ENCODE measurements at regions not wholly inside any gene's neighbourhood (a gene's known extent, or its start where the extent isn't known, plus 50 kb on each side); places are given as distances from the start of the nearest gene placed in this dataset.

DNA sequence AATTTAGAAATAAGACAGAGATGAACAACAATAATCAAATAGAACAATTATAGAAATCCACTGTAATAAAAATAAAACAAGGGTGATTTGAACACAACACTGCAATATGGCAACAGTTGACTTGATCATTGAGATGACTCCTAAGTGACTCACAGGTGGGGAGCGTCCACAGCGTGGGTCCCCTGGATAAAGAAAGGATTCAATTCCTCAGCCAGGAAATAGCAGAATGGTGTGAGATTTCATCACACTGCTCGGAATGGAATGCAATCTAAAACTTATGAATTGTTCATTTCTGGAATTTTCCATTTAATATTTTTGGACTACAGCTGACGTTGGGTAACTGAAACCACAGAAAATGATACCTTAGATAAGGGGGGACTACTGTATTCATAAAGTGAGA, 82.0 kb downstream of the CNTN3 start:
- no peak for FAIRE-seq
- Histone ChIP-seq H3K9me3 (no peaks in the 10 kb centered on the region; the same call in 2 of the 3 replicates), H3K4me1 (no peaks in the 10 kb centered on the region), H3K27ac (no peak overlapping the region), H3K4me2 (no peak overlapping the region), H3K4me3 (no peak overlapping the region)
- DNase-seq (ENCODE audit: low read depth in 1 of 2, low spot score in 1 of 2) = no peak
- ATAC-seq = no peak
- ChIA-PET POLR2A (no interaction called here), CTCF (no interaction called here)
- WGBS (ENCODE audit: missing lambda C conversion rate) = 0% methylated on average over 4 of the region's 4 CpGs
- TF ChIP-seq SREBF2 (IDR thresholded peaks at IDR 0.05) = no peak
- no peak for TF ChIP-seq E2F6 (IDR thresholded peaks at IDR 0.05; ENCODE audit: borderline replicate concordance, low read depth)
- no peak for TF ChIP-seq RCOR1 (IDR thresholded peaks at IDR 0.05; ENCODE audit: low read depth, low read length)
- no peak for TF ChIP-seq PHF8 (IDR thresholded peaks at IDR 0.05; ENCODE audit: borderline replicate concordance, low read depth)
- TF ChIP-seq TP53 (CRISPR knock-in tag; IDR thresholded peaks at IDR 0.05) = no peak
- TF ChIP-seq RFX5 (IDR thresholded peaks at IDR 0.05) = no peak
- no peak for TF ChIP-seq CHD4 (IDR thresholded peaks at IDR 0.05; ENCODE audit: borderline replicate concordance)
- TF ChIP-seq BCL3 (IDR thresholded peaks at IDR 0.05) = no peak
- TF ChIP-seq FOXS1 (CRISPR knock-in tag; IDR thresholded peaks at IDR 0.05) = no peak
- no peak for TF ChIP-seq ZNF302 (CRISPR knock-in tag; IDR thresholded peaks at IDR 0.05)
- no peak for TF ChIP-seq NPAS2 (CRISPR knock-in tag; IDR thresholded peaks at IDR 0.05; ENCODE audit: borderline replicate concordance)
- TF ChIP-seq, protein P1, sequence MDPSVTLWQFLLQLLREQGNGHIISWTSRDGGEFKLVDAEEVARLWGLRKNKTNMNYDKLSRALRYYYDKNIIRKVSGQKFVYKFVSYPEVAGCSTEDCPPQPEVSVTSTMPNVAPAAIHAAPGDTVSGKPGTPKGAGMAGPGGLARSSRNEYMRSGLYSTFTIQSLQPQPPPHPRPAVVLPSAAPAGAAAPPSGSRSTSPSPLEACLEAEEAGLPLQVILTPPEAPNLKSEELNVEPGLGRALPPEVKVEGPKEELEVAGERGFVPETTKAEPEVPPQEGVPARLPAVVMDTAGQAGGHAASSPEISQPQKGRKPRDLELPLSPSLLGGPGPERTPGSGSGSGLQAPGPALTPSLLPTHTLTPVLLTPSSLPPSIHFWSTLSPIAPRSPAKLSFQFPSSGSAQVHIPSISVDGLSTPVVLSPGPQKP (IDR thresholded peaks at IDR 0.05; ENCODE audit: low read depth, low read length) = no peak
- TF ChIP-seq, protein P2, sequence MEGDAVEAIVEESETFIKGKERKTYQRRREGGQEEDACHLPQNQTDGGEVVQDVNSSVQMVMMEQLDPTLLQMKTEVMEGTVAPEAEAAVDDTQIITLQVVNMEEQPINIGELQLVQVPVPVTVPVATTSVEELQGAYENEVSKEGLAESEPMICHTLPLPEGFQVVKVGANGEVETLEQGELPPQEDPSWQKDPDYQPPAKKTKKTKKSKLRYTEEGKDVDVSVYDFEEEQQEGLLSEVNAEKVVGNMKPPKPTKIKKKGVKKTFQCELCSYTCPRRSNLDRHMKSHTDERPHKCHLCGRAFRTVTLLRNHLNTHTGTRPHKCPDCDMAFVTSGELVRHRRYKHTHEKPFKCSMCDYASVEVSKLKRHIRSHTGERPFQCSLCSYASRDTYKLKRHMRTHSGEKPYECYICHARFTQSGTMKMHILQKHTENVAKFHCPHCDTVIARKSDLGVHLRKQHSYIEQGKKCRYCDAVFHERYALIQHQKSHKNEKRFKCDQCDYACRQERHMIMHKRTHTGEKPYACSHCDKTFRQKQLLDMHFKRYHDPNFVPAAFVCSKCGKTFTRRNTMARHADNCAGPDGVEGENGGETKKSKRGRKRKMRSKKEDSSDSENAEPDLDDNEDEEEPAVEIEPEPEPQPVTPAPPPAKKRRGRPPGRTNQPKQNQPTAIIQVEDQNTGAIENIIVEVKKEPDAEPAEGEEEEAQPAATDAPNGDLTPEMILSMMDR (IDR thresholded peaks at IDR 0.05) = no peak
- no peak for TF ChIP-seq JUN (IDR thresholded peaks at IDR 0.05)
- TF ChIP-seq RARB (CRISPR knock-in tag; IDR thresholded peaks at IDR 0.05) = no peak
- no peak for TF ChIP-seq KDM5A (IDR thresholded peaks at IDR 0.05)
- no peak for TF ChIP-seq HOXB13 (CRISPR knock-in tag; IDR thresholded peaks at IDR 0.05; ENCODE audit: low read depth)

GRCh38 chr3:74531491-74531890, 83.0 kb downstream of the CNTN3 start:
- FAIRE-seq (no peak), DNase-seq (ENCODE audit: low read depth in 1 of 2, low spot score in 1 of 2) (no peak), ATAC-seq (no peak)
- WGBS (ENCODE audit: missing lambda C conversion rate) = 2% methylated on average over 4 of the region's 4 CpGs
- no peak overlapping the region for H3K4me3 ChIP-seq
- no peak for TF ChIP-seq HOXB5 (CRISPR knock-in tag; IDR thresholded peaks at IDR 0.05)
- no peak for TF ChIP-seq RFX5 (IDR thresholded peaks at IDR 0.05)
- TF ChIP-seq, protein P1 (IDR thresholded peaks at IDR 0.05; ENCODE audit: low read depth, low read length) = no peak
- TF ChIP-seq EHF (CRISPR knock-in tag; IDR thresholded peaks at IDR 0.05) = no peak
- TF ChIP-seq, protein P3, sequence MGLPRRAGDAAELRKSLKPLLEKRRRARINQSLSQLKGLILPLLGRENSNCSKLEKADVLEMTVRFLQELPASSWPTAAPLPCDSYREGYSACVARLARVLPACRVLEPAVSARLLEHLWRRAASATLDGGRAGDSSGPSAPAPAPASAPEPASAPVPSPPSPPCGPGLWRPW (IDR thresholded peaks at IDR 0.05) = no peak
- no peak for TF ChIP-seq POLR2AphosphoS2 (conservative IDR thresholded peaks at IDR 0.05; ENCODE audit: low read length)
- TF ChIP-seq PHF8 (IDR thresholded peaks at IDR 0.05; ENCODE audit: borderline replicate concordance, low read depth) = no peak
- TF ChIP-seq RNF2 (IDR thresholded peaks at IDR 0.05; ENCODE audit: borderline replicate concordance, low read depth) = no peak
- TF ChIP-seq JUN (IDR thresholded peaks at IDR 0.05) = no peak
- H3K4me2 ChIP-seq = no peak overlapping the region
- H3K4me1 ChIP-seq = no peaks in the 10 kb centered on the region
- POLR2A ChIA-PET = no interaction called here
- no peak overlapping the region for H3K27ac ChIP-seq
- CTCF ChIA-PET = interaction anchor here (1.1 kb wide), 1 partner anchor 9 kb away, joined by 3 read pairs; no protein-coding TSS in a partner anchor
- no peaks in the 10 kb centered on the region; the same call in 2 of the 3 replicates for H3K9me3 ChIP-seq
